Eye (tissue), 1 donor: ENCODE measurements at regions not wholly inside any gene's neighbourhood (a gene's known extent, or its start where the extent isn't known, plus 50 kb on each side); places are given as distances from the start of the nearest gene placed in this dataset.
A peak's percentile ranks its signal among the peaks of the same experiment; 100 is the strongest.
"Not testable (repeated sequence)": the region's sequence is repeated elsewhere in the genome, so short reads cannot be mapped to it uniquely, and the experiment has no call there.

Source experiments
- DNase-seq: peaks from one replicate; pipeline ENCODE4 v3.0.0-alpha.2; 2015

DNA sequence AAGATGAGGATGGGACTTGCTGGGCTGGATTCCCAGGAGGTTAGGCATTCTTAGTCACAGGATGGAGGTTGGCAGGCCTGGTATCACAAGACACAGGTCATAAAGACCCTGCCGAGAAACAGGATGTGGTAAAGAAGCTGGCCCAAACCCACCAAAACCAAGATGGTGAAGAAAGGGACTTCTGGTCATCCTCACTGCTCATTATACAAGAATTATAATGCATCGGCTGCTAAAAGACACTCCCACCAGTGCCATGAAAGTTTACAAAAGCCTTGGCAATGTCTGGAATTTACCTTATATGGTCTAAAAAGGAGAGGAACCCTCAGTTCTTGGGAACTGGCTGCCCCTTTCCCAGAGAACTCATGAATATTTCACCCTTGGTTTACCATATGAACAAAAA is 345.5 kb upstream of the POM121L12 start:
- DNase-seq: no peak

DNA sequence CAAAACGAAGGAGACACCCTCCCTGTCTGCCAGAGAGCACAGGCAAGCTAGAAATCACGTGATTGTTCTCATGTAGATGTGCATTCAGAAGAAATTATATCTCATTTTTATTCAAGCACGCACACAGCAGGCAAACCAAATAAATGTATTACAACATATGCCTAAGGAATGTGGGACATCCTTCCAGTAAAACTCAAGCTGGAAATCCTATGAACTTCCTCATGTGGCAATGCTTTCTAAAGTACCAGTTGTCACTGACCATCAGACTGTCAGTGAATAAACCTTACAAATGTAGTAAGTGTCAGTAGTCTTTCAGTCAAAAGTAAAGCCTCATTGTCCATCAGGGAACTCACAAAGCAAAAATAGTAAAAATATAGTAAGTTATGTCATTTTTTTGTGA is 350.1 kb upstream of the POM121L12 start:
- DNase-seq: no peak

DNA sequence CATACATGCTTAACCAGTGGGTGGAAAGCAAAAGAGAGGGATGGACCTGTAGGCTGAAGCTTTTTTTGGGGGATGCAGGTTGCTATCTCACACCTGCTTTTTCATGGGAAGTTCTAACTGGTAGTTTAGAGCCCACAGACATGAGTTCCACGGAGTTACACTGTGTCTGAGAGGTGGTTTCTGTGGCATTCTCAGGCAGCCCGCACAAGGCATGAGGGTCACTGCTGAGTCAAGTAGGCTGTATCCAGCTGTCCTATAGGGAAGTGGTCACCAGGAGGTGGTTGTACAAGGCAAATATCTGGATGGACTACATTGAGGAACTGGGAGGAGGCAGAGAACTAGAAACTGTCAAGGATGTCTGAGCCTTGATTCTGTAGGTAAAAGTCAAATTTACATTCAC is 351.0 kb upstream of the POM121L12 start:
- DNase-seq: no peak

GRCh38 chr7:52682993-52683392 is 352.4 kb upstream of the POM121L12 start:
- DNase-seq: no peak

- peak; percentile 42 for DNase-seq
Measured at GRCh38 chr7:52670608-52671225, 364.7 kb upstream of the POM121L12 start.

- DNase-seq: no peak
Measured at GRCh38 chr7:52669031-52669430, 366.4 kb upstream of the POM121L12 start.

GRCh38 chr7:52668435-52668834 is 367.0 kb upstream of the POM121L12 start:
- no peak for DNase-seq

DNA sequence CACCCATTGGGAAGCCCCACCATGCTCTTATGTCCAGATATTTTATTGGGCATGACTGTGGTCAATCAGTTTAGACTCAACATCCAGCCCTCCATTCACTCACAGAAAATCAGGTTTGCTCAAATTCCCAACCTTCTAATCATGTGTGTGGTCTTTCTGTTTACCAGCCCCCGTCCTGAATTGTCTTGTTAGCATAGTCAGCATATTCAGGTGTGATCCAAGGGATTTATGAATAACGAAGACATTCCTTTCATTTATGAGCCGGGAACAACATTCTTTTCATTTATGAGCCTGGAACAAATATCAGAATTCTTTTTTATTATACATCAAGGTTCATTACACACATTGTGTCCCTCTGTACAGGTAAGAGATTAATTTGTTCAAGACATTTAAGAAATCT is 376.3 kb upstream of the POM121L12 start:
- no peak for DNase-seq

DNA sequence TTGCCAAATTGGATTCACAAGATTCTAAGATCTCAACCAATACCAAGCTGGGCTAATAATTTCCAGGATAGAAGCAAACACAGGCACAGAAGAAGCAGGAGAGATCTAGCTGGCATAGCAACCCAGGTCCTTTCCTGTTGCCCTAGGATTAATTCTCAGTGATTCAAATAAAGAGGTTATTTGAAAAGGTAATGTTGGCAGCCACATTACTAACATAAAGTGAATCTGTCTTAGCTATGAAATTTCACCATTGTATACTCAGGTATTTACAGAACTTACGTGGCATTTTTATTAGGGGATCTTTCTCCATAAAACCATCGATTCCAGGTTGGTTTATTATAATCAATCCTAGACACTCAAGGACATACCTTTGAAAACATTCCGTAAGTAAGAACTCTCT is 379.3 kb upstream of the POM121L12 start:
- DNase-seq: no peak

- no peak for DNase-seq
Measured at GRCh38 chr7:52652621-52653020, 382.8 kb upstream of the POM121L12 start.

- no peak for DNase-seq
Measured at GRCh38 chr7:52648872-52649271, 386.6 kb upstream of the POM121L12 start.

GRCh38 chr7:52647046-52647445 is 388.4 kb upstream of the POM121L12 start:
- DNase-seq: no peak

DNA sequence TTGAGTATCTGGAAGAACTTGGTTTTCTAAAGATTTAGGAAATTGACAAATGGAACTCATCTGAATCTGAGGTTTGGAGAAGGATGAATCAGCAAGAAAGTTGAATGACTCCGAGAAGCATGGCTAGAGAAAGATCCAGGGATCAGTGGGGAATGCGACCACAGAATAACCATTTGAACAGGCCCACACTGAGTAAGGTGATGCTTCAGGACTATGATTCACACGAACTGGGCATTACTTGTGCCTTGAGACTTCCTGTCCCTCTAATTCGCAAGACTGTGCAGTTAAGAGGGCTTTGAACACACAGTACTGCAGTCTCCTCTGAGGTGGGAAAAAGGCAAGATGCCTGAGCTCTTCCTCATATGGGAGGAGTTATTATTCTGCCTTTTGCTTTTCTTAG is 395.5 kb upstream of the POM121L12 start:
- no peak for DNase-seq

- no peak for DNase-seq
Measured at GRCh38 chr7:52639126-52639525, 396.3 kb upstream of the POM121L12 start.

DNA sequence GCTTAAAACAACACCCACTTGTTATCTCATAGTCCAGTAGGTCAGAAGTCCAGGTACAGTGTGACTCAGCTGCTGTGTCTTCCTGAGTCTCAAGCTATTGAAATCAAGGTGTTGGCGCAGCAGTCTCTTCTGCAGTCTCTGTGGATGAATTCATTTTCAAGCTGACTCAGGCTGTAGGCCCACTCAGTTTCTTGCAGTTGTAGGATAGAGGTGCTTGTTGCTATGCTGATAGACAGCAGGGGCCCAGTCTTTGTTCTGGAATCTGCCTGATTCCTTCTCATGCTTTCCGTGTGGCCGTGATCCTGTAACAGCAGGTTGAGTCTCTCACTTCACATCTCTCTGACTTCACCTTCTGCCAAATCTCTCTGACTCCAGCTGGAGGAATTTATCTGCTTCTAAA is 400.4 kb upstream of the POM121L12 start:
- peak; percentile 3 for DNase-seq

DNA sequence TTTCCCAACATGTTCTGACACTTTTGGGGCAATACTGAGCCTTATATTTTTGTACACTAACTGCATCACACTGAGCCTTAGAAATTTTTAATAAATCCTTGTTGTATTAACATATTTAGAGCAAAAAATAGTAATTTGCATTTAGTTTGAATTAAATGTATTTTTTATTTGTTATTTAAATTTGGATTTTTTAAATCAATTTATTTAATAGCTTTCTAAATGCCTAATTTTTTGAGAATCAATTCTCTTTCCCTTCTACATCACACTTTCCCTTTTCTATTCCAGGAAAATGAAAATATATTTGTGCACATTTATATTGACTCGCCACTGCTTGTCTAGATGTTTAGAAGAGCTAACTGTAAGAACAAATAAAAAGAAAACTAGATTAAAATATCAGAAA is 414.6 kb upstream of the POM121L12 start:
- DNase-seq: no peak

DNA sequence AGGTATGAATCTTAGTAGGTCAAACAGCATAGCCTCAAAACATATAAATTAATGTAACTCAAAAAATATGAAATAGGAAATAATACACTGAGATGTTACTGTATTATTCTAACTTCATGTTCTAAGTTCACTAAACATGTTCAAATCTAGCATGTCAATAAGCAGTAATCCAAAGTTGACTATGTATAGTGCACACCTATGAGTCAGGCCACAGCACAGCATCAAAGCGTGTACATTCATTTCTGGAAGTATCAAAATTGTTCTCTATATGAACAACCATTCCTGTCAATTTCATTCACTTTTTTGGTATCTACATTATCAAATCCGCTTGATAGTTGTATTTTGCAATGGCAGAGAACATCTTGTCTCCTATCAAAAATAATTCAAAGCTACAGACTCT is 418.9 kb upstream of the POM121L12 start:
- no peak for DNase-seq

DNA sequence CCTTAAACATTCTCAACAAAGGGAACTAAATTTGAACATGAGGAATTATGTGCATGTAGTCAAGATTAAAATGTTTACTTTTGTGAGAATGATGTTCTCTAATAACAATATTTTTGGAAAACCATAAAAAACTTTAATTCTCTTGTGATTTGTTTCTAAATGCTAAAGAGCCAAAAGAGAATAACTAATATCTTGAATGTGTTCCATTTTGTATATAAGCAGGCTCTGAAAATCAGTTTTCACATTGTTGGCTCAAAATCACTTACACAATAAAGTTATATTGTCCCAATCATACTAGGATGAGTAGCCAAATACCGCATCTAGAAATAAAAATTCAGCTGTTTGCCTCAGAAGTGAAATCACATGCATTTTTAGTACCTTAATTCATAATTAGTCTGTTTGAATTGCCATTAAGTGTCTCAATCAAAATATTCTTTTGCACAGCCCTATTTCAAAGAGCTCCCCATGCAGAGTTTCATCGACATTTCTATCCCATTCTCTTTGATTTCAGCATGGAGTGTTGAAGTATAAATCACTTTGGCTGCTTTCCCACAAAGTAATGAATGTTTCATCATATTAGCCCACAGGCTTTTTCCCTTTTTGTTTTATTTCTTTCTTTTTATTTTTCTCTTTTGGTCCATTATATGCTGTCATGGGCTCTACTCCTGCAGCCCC is 420.3 kb upstream of the POM121L12 start:
- no peak for DNase-seq

DNA sequence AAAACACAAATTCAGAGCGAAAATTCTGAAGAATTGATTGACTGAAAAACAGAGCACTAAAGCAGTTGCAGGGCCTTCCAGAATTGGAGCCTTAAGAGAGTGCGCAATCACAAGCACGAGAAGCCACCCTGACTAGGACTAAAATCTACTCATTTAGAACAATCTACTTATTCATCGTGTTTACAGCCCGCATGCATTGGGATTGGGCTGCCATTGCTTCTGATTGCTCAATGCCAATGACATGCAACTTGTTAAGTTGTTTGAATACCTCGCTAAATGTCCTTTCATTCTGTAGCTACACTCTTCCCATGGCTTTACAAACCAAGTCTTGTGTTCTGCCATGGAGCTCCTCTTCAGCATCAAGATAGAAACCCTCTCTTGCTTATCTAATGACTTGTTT is 425.9 kb upstream of the POM121L12 start:
- no peak for DNase-seq

GRCh38 chr7:52592698-52593097 is 442.7 kb upstream of the POM121L12 start:
- no peak for DNase-seq

GRCh38 chr7:52586704-52587103 is 448.7 kb upstream of the POM121L12 start:
- no peak for DNase-seq

DNA sequence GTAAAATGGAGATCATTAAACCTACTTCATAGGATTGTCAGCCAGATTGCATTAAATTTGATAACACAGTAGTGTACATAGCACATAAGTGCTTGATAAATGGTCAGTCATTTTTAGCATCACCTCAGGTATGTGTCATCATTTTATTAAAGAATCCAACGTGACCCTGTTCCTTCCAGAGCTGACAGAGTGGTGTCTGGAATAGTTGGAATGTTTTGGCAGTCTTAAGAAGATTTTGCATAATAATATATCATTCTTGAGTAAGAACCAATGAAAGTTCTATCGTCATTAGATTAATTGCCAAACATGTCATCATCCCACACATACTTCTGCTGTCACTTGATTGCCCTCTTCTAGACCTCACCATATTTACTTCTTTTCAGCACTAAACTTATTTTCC is 451.4 kb upstream of the POM121L12 start:
- no peak for DNase-seq

DNA sequence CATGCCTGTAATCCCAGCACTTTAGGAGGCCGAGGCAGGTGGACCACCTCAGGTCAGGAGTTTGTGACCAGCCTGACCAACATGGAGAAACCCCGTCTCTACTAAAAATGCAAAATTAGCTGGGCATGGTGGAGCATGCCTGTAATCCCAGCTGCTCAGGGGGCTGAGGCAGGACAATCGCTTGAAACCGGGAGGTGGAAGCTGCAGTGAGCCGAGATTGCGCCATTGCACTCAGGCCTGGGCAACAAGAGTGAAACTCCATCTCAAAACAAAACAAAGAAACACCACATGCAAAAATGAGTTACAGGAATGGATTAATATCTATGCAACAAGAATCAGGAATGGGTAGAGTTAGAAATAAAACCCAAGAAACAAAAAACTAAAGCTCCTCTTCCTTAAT is 462.3 kb upstream of the POM121L12 start:
- not testable (repeated sequence) for DNase-seq

- DNase-seq: no peak
Measured at GRCh38 chr7:52571026-52571425, 464.4 kb upstream of the POM121L12 start.

DNA sequence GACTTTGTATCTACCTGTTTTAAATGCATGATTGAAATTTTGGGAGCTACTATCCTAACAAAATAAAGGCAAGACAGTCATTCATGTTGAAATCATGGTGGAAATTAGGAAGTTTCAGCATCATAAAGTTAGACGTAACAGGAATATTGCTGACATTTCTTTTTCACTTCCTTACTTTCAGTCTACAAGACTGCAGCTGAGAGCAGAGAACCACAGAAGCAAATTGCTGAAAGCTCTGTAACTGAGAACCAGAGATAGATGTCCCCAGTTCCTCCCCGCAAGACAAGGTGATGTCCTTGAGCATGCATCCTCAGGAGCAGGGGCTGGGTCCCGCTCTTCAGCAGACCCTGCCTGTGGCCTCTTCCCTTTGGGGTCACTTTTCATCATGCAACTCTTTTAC is 466.3 kb upstream of the POM121L12 start:
- DNase-seq: no peak
